Activated CD8-positive, alpha-beta T cell treated with anti-CD3 and anti-CD28 coated beads, Interleukin-2, amount 10 ng/mL, durations not matched to agents 7 days and 5 days (primary cell): ENCODE measurements at regions not wholly inside any gene's neighbourhood (a gene's known extent, or its start where the extent isn't known, plus 50 kb on each side); places are given as distances from the start of the nearest gene placed in this dataset.

Experiments
- ATAC-seq: fragments of 150-1000 bp; cut with Tn5 transposase; one replicate; pipeline ENCODE4 v1.10.0; 2021; ENCODE audit warnings: moderate library complexity
- CTCF ChIA-PET: fragments of 350-600 bp; sonication (Branson Sonifier 250); formaldehyde crosslinking; loops from one replicate; lab custom pipeline; 2021; ENCODE audit warnings: antibody characterized with exemption; lab: Charles Lee
- POLR2A ChIA-PET: fragments of 350-600 bp; sonication (Branson Sonifier 250); formaldehyde crosslinking; loops from one replicate; lab custom pipeline; 2021; ENCODE audit warnings: antibody characterized with exemption; lab: Charles Lee
- DNase-seq: peaks from one replicate; pipeline ENCODE4 v3.0.0-alpha.2; 2020
- H3K27ac Mint-ChIP-seq: one replicate; pipeline ENCODE4 v1.8.0; 2021; ENCODE audit warnings: mild to moderate bottlenecking, mixed read lengths
- H3K27me3 Mint-ChIP-seq: one replicate; pipeline ENCODE4 v1.8.0; 2021; ENCODE audit warnings: low read depth, mixed read lengths
- H3K36me3 Mint-ChIP-seq: one replicate; pipeline ENCODE4 v1.8.0; 2021; ENCODE audit warnings: low read depth, mixed read lengths
- H3K4me1 Mint-ChIP-seq: one replicate; pipeline ENCODE4 v1.8.0; 2021; ENCODE audit warnings: low read depth, mixed read lengths
- H3K4me3 Mint-ChIP-seq: one replicate; pipeline ENCODE4 v1.8.0; 2021; ENCODE audit warnings: mild to moderate bottlenecking, mixed read lengths
- H3K9me3 Mint-ChIP-seq: one replicate; pipeline ENCODE4 v1.8.0; 2022; ENCODE audit warnings: mixed read lengths; ENCODE audit not compliant: insufficient read depth

DNA sequence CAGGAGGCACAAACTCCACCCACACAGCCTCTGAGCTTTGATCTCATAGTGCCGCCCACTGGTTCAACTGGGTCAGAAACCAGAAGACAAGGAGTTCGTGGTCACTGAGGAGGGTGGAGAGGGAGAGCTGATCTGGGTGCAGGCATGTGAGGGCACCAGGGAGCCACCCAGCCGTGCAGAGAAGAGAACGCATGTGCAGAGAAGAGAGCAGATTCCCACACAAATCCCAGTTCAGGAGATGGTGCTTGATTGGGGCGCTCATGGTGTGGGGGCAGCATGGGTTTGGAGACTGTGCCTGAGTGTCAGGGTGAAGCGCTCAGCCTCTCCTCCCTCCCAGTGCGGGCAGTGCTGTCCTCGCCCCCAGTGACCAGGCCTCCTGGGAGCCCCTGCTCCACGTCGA is 375.2 kb upstream of the MYT1L start:
- H3K36me3 Mint-ChIP-seq, result no peaks in the 10 kb centered on the region
- POLR2A ChIA-PET, result no interaction called here

GRCh38 chr2:2705871-2706270 is 374.8 kb upstream of the MYT1L start:
- no peak for DNase-seq
- Mint-ChIP-seq H3K4me3 (no peak overlapping the region), H3K9me3 (no peaks in the 10 kb centered on the region), H3K4me1 (no peaks in the 10 kb centered on the region), H3K36me3 (no peaks in the 10 kb centered on the region), H3K27me3 (no peaks in the 10 kb centered on the region), H3K27ac (no peak overlapping the region)
- no peak for ATAC-seq
- ChIA-PET CTCF (no interaction called here), POLR2A (no interaction called here)

More for the DNA sequence above, 375.2 kb upstream of the MYT1L start:
- H3K27me3 Mint-ChIP-seq, result no peaks in the 10 kb centered on the region
- ATAC-seq, result no peak
- no peaks in the 10 kb centered on the region for H3K9me3 Mint-ChIP-seq
- H3K27ac Mint-ChIP-seq, result no peak overlapping the region
- CTCF ChIA-PET, result no interaction called here
- H3K4me3 Mint-ChIP-seq, result no peak overlapping the region
- DNase-seq, result no peak
- no peaks in the 10 kb centered on the region for H3K4me1 Mint-ChIP-seq

GRCh38 chr2:2704428-2705090 is 373.5 kb upstream of the MYT1L start:
- H3K4me3 Mint-ChIP-seq, result no peak overlapping the region
- DNase-seq (no peak), ATAC-seq (no peak)
- H3K9me3 Mint-ChIP-seq, result no peaks in the 10 kb centered on the region
- no peaks in the 10 kb centered on the region for H3K36me3 Mint-ChIP-seq
- H3K27me3 Mint-ChIP-seq, result no peaks in the 10 kb centered on the region
- POLR2A ChIA-PET, result no interaction called here
- no peak overlapping the region for H3K27ac Mint-ChIP-seq
- H3K4me1 Mint-ChIP-seq, result no peaks in the 10 kb centered on the region
- CTCF ChIA-PET, result no interaction called here

DNA sequence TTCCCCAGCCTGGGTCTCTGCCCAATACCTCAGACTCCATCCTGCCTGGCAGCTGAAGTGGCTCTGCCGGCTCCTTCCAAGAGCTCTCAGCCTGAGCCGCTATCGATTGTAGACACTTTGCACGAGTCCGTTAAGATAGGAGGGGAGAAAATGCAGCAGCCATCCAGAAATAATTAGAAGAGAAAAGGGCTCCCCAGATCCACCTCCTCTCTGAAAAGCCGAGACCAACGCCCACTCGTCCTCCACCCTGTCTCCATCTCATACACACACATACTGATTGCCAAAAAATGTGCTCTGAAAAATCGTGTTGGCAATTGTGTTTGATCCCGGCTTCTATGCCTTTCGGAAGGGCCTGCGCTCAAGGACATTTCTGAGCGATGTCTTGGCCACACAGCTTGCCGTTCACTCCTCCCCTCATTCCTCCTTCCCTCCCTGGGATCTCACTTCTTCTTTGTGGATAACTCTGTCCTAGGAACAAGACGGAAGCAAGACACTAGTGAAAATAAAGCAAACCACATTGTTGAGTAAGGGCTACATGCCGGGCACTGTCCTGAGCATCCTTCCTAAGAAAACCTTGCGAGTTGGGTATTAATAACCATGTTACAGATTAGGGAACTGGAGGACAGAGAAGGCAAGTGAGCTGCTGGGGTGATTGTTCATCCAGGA is 372.8 kb upstream of the MYT1L start:
- POLR2A ChIA-PET, result no interaction called here
- no peak overlapping the region for H3K27ac Mint-ChIP-seq
- no peaks in the 10 kb centered on the region for H3K36me3 Mint-ChIP-seq
- no peak overlapping the region for H3K4me3 Mint-ChIP-seq
- H3K9me3 Mint-ChIP-seq, result no peaks in the 10 kb centered on the region
- no peaks in the 10 kb centered on the region for H3K4me1 Mint-ChIP-seq
- H3K27me3 Mint-ChIP-seq, result no peaks in the 10 kb centered on the region
- DNase-seq, result no peak
- CTCF ChIA-PET, result no interaction called here
- no peak for ATAC-seq

DNA sequence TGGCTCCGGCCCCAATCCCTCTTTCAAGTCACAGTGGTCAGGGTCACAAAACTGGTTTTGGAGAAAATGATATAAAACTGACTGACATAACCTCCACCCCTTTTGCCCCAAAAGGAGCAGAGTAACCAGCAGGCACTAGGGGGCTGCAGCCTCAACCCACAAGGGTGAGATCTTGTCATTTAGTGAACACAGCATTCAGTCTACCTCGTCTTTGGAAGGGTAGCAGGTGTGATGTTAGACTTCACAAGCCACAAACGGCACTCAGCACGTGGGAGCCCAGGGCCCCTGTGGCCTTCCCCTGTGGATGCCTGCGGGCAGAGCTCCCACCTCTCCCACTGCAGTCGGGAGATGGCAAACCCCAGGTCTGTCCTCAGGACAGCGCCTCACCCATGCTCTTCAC is 372.1 kb upstream of the MYT1L start:
- no peaks in the 10 kb centered on the region for H3K9me3 Mint-ChIP-seq
- ATAC-seq (no peak), DNase-seq (no peak)
- no peak overlapping the region for H3K4me3 Mint-ChIP-seq
- POLR2A ChIA-PET, result no interaction called here
- CTCF ChIA-PET, result no interaction called here
- H3K4me1 Mint-ChIP-seq, result no peaks in the 10 kb centered on the region
- no peak overlapping the region for H3K27ac Mint-ChIP-seq
- H3K36me3 Mint-ChIP-seq, result no peaks in the 10 kb centered on the region
- no peaks in the 10 kb centered on the region for H3K27me3 Mint-ChIP-seq

- no peak overlapping the region for H3K4me3 Mint-ChIP-seq
- no peak for DNase-seq
- no peak for ATAC-seq
- no peaks in the 10 kb centered on the region for H3K36me3 Mint-ChIP-seq
- POLR2A ChIA-PET, result no interaction called here
- no peaks in the 10 kb centered on the region for H3K27me3 Mint-ChIP-seq
- no peaks in the 10 kb centered on the region for H3K4me1 Mint-ChIP-seq
- no peaks in the 10 kb centered on the region for H3K9me3 Mint-ChIP-seq
- no peak overlapping the region for H3K27ac Mint-ChIP-seq
- CTCF ChIA-PET, result no interaction called here
Observed at GRCh38 chr2:2702385-2702784, 371.3 kb upstream of the MYT1L start.

GRCh38 chr2:2701813-2702212 is 370.7 kb upstream of the MYT1L start:
- no peak for DNase-seq
- Mint-ChIP-seq H3K27me3 (no peaks in the 10 kb centered on the region), H3K9me3 (no peaks in the 10 kb centered on the region), H3K4me1 (no peaks in the 10 kb centered on the region), H3K36me3 (no peaks in the 10 kb centered on the region), H3K4me3 (no peak overlapping the region), H3K27ac (no peak overlapping the region)
- ChIA-PET POLR2A (no interaction called here), CTCF (no interaction called here)
- ATAC-seq, result no peak

DNA sequence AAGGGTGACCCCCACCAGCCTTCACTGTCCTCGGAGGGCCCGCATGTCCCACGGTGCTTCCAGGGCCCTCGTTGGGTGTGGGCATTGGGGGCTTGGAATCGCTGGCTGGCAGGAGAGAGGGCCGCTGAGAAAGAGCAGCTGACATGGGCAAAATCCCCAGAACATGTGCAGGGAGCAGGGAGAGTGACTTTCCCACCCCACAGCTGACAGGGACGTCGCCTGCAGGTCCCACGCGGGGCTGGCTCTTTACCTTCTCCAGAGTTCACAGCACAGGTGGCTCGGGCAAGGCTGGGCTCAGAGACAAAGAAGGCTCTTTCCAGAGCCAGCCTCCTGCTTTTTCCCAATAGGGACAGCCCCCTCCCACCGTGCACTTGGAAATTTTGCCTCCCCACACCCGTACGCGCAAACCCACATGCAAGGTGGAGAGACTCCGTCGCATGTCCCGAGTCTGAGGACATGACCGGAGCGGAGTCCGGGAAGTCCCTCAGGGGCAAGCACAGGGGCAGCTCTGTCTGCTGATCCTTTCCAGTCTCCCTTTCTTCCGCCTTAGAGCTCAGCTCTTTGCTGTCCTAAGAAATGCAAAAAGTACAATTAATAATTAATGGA is 370.2 kb upstream of the MYT1L start:
- Mint-ChIP-seq H3K4me3 (no peak overlapping the region), H3K9me3 (no peaks in the 10 kb centered on the region), H3K27ac (no peak overlapping the region), H3K4me1 (no peaks in the 10 kb centered on the region), H3K36me3 (no peaks in the 10 kb centered on the region), H3K27me3 (no peaks in the 10 kb centered on the region)
- ATAC-seq (no peak), DNase-seq (no peak)
- ChIA-PET CTCF (no interaction called here), POLR2A (no interaction called here)

DNA sequence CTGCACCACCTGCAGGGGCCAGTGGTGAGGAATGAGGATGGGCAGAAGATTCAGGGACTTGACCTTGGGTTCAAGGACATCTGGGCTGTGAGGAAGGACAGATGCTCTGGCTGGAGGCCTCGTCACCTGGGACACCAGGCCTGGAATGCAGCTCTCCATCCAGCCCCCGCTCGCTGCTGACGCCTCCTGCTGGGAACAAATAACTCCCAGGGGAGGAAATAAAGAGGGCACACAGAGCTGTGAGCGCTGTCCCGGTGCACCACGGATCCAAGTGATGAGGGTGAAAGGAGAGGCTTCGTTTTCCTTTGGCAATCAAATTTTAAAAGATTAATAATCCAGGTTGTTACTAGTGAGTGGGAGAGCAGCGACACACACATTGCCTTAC is 368.0 kb upstream of the MYT1L start:
- CTCF ChIA-PET, result no interaction called here
- H3K36me3 Mint-ChIP-seq, result no peaks in the 10 kb centered on the region
- no peak overlapping the region for H3K4me3 Mint-ChIP-seq
- H3K9me3 Mint-ChIP-seq, result no peaks in the 10 kb centered on the region
- POLR2A ChIA-PET, result no interaction called here
- DNase-seq, result no peak
- H3K27ac Mint-ChIP-seq, result no peak overlapping the region
- H3K4me1 Mint-ChIP-seq, result no peaks in the 10 kb centered on the region
- no peak for ATAC-seq
- H3K27me3 Mint-ChIP-seq, result no peaks in the 10 kb centered on the region

DNA sequence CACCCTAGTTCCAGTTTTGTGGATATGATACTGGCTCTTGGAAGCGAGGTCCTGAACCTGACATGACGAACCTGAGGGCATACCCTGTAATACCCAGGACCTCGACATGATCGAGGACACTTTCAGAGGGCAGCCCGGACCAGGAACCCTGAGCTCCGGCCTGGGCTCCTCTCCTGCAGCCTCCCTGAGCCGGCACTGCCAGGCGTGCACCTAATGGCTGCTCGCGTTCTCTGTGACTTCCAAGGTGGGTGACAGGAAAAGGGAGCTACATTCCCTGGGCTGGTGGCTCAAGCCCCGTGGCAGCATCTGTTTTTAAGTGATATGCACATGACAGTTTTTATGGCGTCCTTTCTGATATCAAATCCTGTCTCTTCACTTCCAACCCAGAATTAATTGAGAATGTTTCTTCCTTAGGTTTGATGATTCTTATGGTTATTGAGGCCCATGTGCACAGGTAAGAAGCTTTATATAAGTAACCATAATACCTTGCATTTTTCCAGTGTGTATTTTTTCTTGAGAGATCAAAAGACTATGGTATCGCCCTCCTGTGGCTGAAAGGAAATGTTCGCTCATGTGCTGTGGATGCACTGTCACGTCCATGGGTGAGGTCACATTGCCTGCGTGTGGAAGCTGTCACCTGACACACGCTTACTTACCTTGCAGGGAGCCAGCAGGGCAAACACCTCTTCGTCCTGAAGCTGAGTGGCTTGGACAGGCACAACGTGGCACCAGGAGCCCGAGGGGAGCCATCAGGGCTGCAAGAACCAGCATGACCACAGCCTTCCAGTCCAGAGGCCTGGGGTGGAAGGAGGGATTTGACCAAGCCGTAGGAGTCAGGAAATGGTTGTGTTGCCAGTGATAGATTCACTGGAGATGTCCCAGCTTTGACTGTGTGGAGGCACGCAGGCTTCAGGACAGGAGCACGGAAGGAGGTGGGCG is 367.4 kb upstream of the MYT1L start:
- H3K27ac Mint-ChIP-seq, result no peak overlapping the region
- ChIA-PET POLR2A (no interaction called here), CTCF (interaction anchor here (1.1 kb wide), 1 partner anchor 52 kb away, joined by 3 read pairs; no protein-coding TSS in a partner anchor)
- no peak for DNase-seq
- H3K9me3 Mint-ChIP-seq, result no peaks in the 10 kb centered on the region
- no peaks in the 10 kb centered on the region for H3K36me3 Mint-ChIP-seq
- H3K4me1 Mint-ChIP-seq, result no peaks in the 10 kb centered on the region
- ATAC-seq, result no peak
- no peak overlapping the region for H3K4me3 Mint-ChIP-seq
- H3K27me3 Mint-ChIP-seq, result no peaks in the 10 kb centered on the region

GRCh38 chr2:2696733-2697455 is 365.8 kb upstream of the MYT1L start:
- Mint-ChIP-seq H3K27me3 (no peaks in the 10 kb centered on the region), H3K4me1 (no peaks in the 10 kb centered on the region), H3K9me3 (no peaks in the 10 kb centered on the region), H3K27ac (no peak overlapping the region), H3K4me3 (no peak overlapping the region), H3K36me3 (no peaks in the 10 kb centered on the region)
- POLR2A ChIA-PET, result no interaction called here
- ATAC-seq (no peak), DNase-seq (no peak)
- CTCF ChIA-PET, result no interaction called here
